Peyer's patch (tissue), 4 donors: ENCODE measurements at regions not wholly inside any gene's neighbourhood (a gene's known extent, or its start where the extent isn't known, plus 50 kb on each side); places are given as distances from the start of the nearest gene placed in this dataset.
"Not testable (repeated sequence)": the region's sequence is repeated elsewhere in the genome, so short reads cannot be mapped to it uniquely, and the experiment has no call there.

Experiments used
- DNase-seq, 3 donors: peaks; one replicate each; pipeline ENCODE4 v3.0.0-alpha.2; 2017 to 2019
- H3K27ac ChIP-seq, 4 donors: fragments of 200-600 bp; sonication (generic); one replicate each; pipeline ENCODE4 v1.5.1; 2016 to 2019
- H3K27me3 ChIP-seq, 2 donors: fragments of 200-600 bp; sonication (generic); one replicate each; pipeline ENCODE4 v1.5.1; 2019
- H3K36me3 ChIP-seq, 3 donors: fragments of 200-600 bp; sonication (generic); one replicate each; pipeline ENCODE4 v1.5.1; 2016 to 2019
- H3K4me1 ChIP-seq, 4 donors: fragments of 200-600 bp; sonication (generic); one replicate each; pipeline ENCODE4 v1.5.1; 2016 to 2019
- H3K4me3 ChIP-seq, 4 donors: fragments of 200-600 bp; sonication (generic); 1 replicate in 3 of 4; 2 replicates in 1 of 4; pipeline ENCODE4 v1.5.1; 2016 to 2019; ENCODE audit warnings: mild to moderate bottlenecking in 1 of 4
- H3K9me3 ChIP-seq, 4 donors: fragments of 200-600 bp; sonication (generic); one replicate each; pipeline ENCODE4 v1.5.1; 2016 to 2019; ENCODE audit warnings: mild to moderate bottlenecking in 1 of 4
- POLR2A ChIP-seq, 2 donors: fragments of 450-650 bp; IDR thresholded peaks; one replicate each; pipeline ENCODE4 v1.5.1; 2017; ENCODE audit warnings: antibody characterized with exemption in 2 of 2, mild to moderate bottlenecking in 2 of 2, moderate library complexity in 2 of 2
- TF ChIP-seq, protein P1 (sequence below), 6 experiments: fragments of 450-650 bp in 4 of 6; fragments of 200-600 bp in 2 of 6; sonication (generic) in 1 of 6; IDR thresholded peaks; one replicate each; pipeline ENCODE4 v1.5.1; 2017 to 2019; ENCODE audit warnings: antibody characterized with exemption in 6 of 6, mild to moderate bottlenecking in 3 of 6, moderate library complexity in 1 of 6

DNA sequence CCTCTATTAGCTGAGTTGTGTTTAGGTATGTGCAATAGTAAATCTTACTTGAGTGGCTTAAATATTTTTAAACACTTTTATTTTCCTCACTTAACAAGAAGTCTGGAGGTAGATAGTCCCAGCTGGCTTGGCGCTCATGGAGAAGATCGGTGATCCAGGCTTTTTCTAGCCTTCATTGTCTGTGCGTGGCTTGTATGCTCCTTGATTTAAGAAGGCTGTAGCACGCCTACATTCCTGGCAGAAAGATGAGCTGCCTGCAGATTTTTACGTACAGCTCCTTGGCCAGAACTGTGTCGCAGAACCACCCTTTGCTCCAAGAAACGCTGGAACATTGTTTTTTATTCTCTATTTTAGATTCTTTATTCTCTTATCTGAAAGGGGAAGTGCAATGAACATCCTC lies 284.1 kb downstream of the KIF20B start:
- Histone ChIP-seq H3K36me3 (no peaks in the 10 kb centered on the region), H3K9me3 (no peaks in the 10 kb centered on the region), H3K4me3 (no peak overlapping the region), H3K27me3 (no peaks in the 10 kb centered on the region), H3K27ac (no peak overlapping the region), H3K4me1 (no peaks in the 10 kb centered on the region)
- no peak for DNase-seq
- TF ChIP-seq, protein P1, sequence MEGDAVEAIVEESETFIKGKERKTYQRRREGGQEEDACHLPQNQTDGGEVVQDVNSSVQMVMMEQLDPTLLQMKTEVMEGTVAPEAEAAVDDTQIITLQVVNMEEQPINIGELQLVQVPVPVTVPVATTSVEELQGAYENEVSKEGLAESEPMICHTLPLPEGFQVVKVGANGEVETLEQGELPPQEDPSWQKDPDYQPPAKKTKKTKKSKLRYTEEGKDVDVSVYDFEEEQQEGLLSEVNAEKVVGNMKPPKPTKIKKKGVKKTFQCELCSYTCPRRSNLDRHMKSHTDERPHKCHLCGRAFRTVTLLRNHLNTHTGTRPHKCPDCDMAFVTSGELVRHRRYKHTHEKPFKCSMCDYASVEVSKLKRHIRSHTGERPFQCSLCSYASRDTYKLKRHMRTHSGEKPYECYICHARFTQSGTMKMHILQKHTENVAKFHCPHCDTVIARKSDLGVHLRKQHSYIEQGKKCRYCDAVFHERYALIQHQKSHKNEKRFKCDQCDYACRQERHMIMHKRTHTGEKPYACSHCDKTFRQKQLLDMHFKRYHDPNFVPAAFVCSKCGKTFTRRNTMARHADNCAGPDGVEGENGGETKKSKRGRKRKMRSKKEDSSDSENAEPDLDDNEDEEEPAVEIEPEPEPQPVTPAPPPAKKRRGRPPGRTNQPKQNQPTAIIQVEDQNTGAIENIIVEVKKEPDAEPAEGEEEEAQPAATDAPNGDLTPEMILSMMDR (IDR thresholded peaks at IDR 0.05): no peak
- TF ChIP-seq POLR2A (IDR thresholded peaks at IDR 0.05): no peak

DNA sequence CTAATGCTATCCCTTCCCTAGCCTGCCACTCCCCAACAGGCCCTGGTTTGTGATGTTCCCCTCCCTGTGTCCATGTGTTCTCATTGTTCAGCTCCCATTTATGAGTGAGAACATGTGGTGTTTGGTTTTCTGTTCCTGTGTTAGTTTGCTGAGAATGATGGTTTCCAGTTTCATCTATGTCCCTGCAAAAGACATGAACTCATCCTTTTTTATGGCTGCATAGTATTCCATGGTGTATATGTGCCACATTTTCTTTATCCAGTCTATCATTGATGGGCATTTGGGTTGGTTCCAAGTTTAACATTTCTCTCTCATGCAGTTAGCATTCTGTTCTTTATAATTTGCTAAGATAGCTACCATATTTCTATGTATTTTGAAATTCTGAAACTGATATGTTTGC lies 287.0 kb downstream of the KIF20B start:
- H3K27ac ChIP-seq, H3K4me3 ChIP-seq, H3K27me3 ChIP-seq, DNase-seq, H3K4me1 ChIP-seq, H3K9me3 ChIP-seq, H3K36me3 ChIP-seq: not testable (repeated sequence)

DNA sequence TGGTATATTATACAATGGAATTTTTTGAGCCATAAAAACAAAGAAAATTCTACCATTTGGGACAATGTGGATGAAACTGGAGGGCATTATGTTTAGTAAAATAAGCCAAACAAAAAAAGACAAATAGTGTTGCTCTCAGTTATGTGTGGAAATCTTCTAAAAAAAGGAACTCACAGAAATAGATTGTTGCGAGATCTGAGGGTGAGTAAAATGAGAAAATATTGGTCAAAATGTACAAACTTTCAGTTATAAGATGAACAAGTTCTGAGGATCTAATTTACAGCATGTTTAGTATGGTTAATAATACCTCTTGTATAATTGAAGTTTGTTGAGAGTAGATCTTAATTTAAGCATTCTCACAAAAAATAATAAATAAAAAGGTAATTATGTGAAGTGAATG lies 291.2 kb downstream of the KIF20B start:
- H3K27me3 ChIP-seq: no peaks in the 10 kb centered on the region
- DNase-seq: no peak
- no peak overlapping the region for H3K4me3 ChIP-seq
- TF ChIP-seq, protein P1 (IDR thresholded peaks at IDR 0.05): no peak
- TF ChIP-seq POLR2A (IDR thresholded peaks at IDR 0.05): no peak
- no peaks in the 10 kb centered on the region for H3K9me3 ChIP-seq
- H3K4me1 ChIP-seq: no peaks in the 10 kb centered on the region
- H3K27ac ChIP-seq: no peak overlapping the region
- H3K36me3 ChIP-seq: no peaks in the 10 kb centered on the region

DNA sequence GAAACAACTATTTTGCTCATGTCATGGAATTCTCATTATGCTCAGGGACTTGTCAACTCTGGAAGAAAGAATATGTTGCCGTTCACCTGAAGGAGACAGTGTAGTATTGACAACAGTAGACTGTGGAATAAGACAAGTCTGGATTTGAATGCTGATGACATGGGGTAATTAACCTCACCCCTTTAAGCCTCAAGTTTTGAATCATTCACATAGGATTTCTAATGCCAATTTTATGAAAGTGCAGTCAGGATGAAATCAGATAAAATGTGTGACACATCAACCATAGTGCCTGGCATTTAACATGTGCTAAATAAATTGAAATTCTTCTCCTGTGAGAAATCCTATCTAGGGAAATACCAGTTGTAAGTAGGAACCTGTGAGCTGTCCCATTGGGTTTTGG lies 305.8 kb downstream of the KIF20B start:
- TF ChIP-seq, protein P1 (IDR thresholded peaks at IDR 0.05): no peak
- TF ChIP-seq POLR2A (IDR thresholded peaks at IDR 0.05): no peak
- no peaks in the 10 kb centered on the region for H3K27me3 ChIP-seq
- H3K9me3 ChIP-seq: no peaks in the 10 kb centered on the region
- no peak for DNase-seq
- no peak overlapping the region for H3K27ac ChIP-seq
- no peaks in the 10 kb centered on the region for H3K4me1 ChIP-seq
- no peak overlapping the region for H3K4me3 ChIP-seq
- H3K36me3 ChIP-seq: no peaks in the 10 kb centered on the region

DNA sequence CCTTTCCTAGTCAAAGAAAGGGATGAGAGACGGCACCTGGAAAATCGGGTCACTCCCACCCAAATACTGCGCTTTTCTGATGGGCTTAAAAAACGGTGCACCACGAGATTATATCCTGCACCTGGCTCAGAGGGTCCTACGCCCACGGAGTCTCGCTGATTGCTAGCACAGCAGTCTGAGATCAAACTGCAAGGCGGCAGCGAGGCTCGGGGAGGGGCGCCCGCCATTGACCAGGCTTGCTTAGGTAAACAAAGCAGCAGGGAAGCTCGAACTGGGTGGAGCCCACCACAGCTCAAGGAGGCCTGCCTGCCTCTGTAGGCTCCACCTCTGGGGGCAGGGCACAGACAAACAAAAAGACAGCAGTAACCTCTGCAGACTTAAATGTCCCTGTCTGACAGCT lies 309.9 kb downstream of the KIF20B start:
- DNase-seq: not testable (repeated sequence)

DNA sequence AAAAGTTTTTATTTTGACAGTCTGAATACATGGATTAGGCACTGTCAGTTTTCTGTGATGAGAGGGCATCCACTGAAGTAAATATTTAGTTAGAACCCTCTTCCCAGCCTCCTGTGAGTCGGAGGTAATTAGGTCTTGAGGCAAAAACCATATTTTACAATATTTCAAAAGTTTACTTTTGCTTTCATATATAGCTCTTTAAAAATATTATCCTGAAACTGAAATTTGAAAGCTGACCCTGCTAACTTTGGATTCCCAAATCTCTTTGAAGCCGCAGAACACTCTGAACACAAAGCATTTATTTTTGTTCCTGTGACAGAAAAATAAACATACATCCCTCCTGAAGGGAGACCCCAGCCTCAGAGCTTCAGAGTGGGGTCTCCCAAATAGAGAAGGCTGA lies 317.4 kb downstream of the KIF20B start:
- H3K27me3 ChIP-seq: no peaks in the 10 kb centered on the region
- no peaks in the 10 kb centered on the region for H3K4me1 ChIP-seq
- no peaks in the 10 kb centered on the region for H3K9me3 ChIP-seq
- DNase-seq: no peak
- no peak for TF ChIP-seq POLR2A (IDR thresholded peaks at IDR 0.05)
- TF ChIP-seq, protein P1 (IDR thresholded peaks at IDR 0.05): no peak
- H3K4me3 ChIP-seq: no peak overlapping the region
- H3K27ac ChIP-seq: no peak overlapping the region
- H3K36me3 ChIP-seq: no peaks in the 10 kb centered on the region

More for the DNA sequence above, 309.9 kb downstream of the KIF20B start:
- H3K4me3 ChIP-seq, H3K9me3 ChIP-seq, H3K27me3 ChIP-seq, H3K27ac ChIP-seq, H3K36me3 ChIP-seq, H3K4me1 ChIP-seq: not testable (repeated sequence)

DNA sequence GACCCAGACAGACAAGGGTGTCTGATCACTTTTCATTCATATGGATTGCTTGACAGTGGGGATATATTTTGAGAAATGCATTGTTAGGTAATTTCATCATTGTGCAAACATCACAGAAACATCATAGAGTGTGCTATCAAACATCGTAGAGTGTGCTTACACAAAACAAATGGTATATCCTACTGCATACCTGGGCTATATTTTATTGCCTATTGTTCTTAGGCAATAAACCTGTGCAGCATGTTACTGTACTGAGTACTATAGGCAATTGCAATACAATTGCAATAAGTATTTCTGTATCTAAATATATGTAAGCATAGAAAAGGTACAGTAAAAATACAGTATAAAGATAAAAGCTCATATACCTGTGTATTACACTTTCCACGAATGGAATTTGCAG lies 319.1 kb downstream of the KIF20B start:
- Histone ChIP-seq H3K27ac (no peak overlapping the region), H3K9me3 (no peaks in the 10 kb centered on the region), H3K4me1 (no peaks in the 10 kb centered on the region), H3K27me3 (no peaks in the 10 kb centered on the region), H3K36me3 (no peaks in the 10 kb centered on the region), H3K4me3 (no peak overlapping the region)
- TF ChIP-seq, protein P1 (IDR thresholded peaks at IDR 0.05): no peak
- no peak for TF ChIP-seq POLR2A (IDR thresholded peaks at IDR 0.05)
- DNase-seq: no peak
